WTC11 (cell line): ENCODE measurements at regions not wholly inside any gene's neighbourhood (a gene's known extent, or its start where the extent isn't known, plus 50 kb on each side); places are given as distances from the start of the nearest gene placed in this dataset.

Experiments used
- ATAC-seq: fragments of 200-7000 bp; cut with Tn5 transposase; 2 replicates; pipeline ENCODE4 v1.10.0; 2021; ENCODE audit warnings: mild to moderate bottlenecking, moderate library complexity
- CTCF ChIA-PET: fragments of 300-600 bp; sonication (Branson Sonifier 250); formaldehyde crosslinking; loops from one replicate; lab custom pipeline; 2021; ENCODE audit warnings: antibody characterized with exemption; lab: Charles Lee
- POLR2A ChIA-PET: fragments of 350-600 bp; sonication (Branson Sonifier 250); formaldehyde crosslinking; loops from one replicate; lab custom pipeline; 2021; ENCODE audit warnings: antibody characterized with exemption; lab: Charles Lee
- DNase-seq: peaks from one replicate; pipeline ENCODE4 v3.0.0; 2021; ENCODE audit warnings: low spot score
- H3K27ac Mint-ChIP-seq: 2 replicates; pipeline ENCODE4 v1.8.0; 2021; ENCODE audit warnings: mixed read lengths
- H3K27me3 Mint-ChIP-seq: 2 replicates; pipeline ENCODE4 v1.8.0; 2021; ENCODE audit warnings: low read depth, mild to moderate bottlenecking, moderate library complexity, mixed read lengths
- H3K36me3 Mint-ChIP-seq: 2 replicates; pipeline ENCODE4 v1.8.0; 2021; ENCODE audit warnings: mixed read lengths
- H3K4me1 Mint-ChIP-seq: 2 replicates; pipeline ENCODE4 v1.8.0; 2022; ENCODE audit warnings: mixed read lengths
- H3K4me3 Mint-ChIP-seq: 2 replicates; pipeline ENCODE4 v1.8.0; 2021; ENCODE audit warnings: mild to moderate bottlenecking, moderate library complexity, mixed read lengths
- H3K9me3 Mint-ChIP-seq: 2 replicates; pipeline ENCODE4 v1.8.0; 2021; ENCODE audit warnings: mixed read lengths
- ARID4B ChIP-seq: sonication (generic); formaldehyde crosslinking; IDR thresholded peaks from 2 replicates; pipeline ENCODE4 v1.8.0; 2023; ENCODE audit warnings: missing genetic modification reagents, mild to moderate bottlenecking, borderline replicate concordance
- ATF2 ChIP-seq: sonication (generic); formaldehyde crosslinking; IDR thresholded peaks from 2 replicates; pipeline ENCODE4 v1.8.1; 2022; ENCODE audit warnings: low read depth, missing genetic modification reagents, borderline replicate concordance
- ATF3 ChIP-seq: sonication (generic); formaldehyde crosslinking; conservative IDR thresholded peaks from 2 replicates; pipeline ENCODE4 v1.8.1; 2022; ENCODE audit warnings: mild to moderate bottlenecking, missing genetic modification reagents
- FOXP4 ChIP-seq: sonication (generic); formaldehyde crosslinking; IDR thresholded peaks from 2 replicates; pipeline ENCODE4 v1.8.0; 2022; ENCODE audit warnings: mild to moderate bottlenecking, missing genetic modification reagents
- MAX ChIP-seq: sonication (generic); formaldehyde crosslinking; IDR thresholded peaks from 2 replicates; pipeline ENCODE4 v1.8.0; 2022; ENCODE audit warnings: mild to moderate bottlenecking, missing genetic modification reagents
- PREB ChIP-seq: sonication (generic); formaldehyde crosslinking; IDR thresholded peaks from 2 replicates; pipeline ENCODE4 v1.8.1; 2022; ENCODE audit warnings: mild to moderate bottlenecking, missing genetic modification reagents, moderate library complexity, borderline replicate concordance
- PRRX2 ChIP-seq: fragments of 250-450 bp; sonication (Bioruptor Pico); IDR thresholded peaks from 2 replicates; pipeline ENCODE4 v1.8.0; 2021; ENCODE audit warnings: mild to moderate bottlenecking
- TEAD1 ChIP-seq: sonication (generic); formaldehyde crosslinking; IDR thresholded peaks from 2 replicates; pipeline ENCODE4 v1.8.0; 2022; ENCODE audit warnings: mild to moderate bottlenecking, missing genetic modification reagents
- ZNF121 ChIP-seq: sonication (generic); formaldehyde crosslinking; IDR thresholded peaks from 2 replicates; pipeline ENCODE4 v1.8.0; 2023; ENCODE audit warnings: missing genetic modification reagents
- ZNF281 ChIP-seq: sonication (generic); formaldehyde crosslinking; IDR thresholded peaks from 2 replicates; pipeline ENCODE4 v1.8.0; 2023; ENCODE audit warnings: mild to moderate bottlenecking, missing genetic modification reagents
- ZNF317 ChIP-seq: sonication (generic); formaldehyde crosslinking; IDR thresholded peaks from 2 replicates; pipeline ENCODE4 v1.8.1; 2023; ENCODE audit warnings: low read depth, mild to moderate bottlenecking, moderate library complexity, missing genetic modification reagents, borderline replicate concordance
- ZNF425 ChIP-seq: fragments of 250-450 bp; sonication (Bioruptor Pico); conservative IDR thresholded peaks from 2 replicates; pipeline ENCODE4 v1.9.0; 2021; ENCODE audit warnings: mild to moderate bottlenecking
- ZNF512 ChIP-seq: sonication (generic); formaldehyde crosslinking; IDR thresholded peaks from 2 replicates; pipeline ENCODE4 v1.8.1; 2022; ENCODE audit warnings: missing genetic modification reagents, borderline replicate concordance
- ZSCAN18 ChIP-seq: fragments of 250-450 bp; sonication (Bioruptor Pico); IDR thresholded peaks from 2 replicates; pipeline ENCODE4 v2.1.2; 2022; ENCODE audit warnings: mild to moderate bottlenecking, moderate library complexity

- 0 out of 2 replicates have a peak, but pooled peaks cover 2% of the 10 kb centered on the region for H3K4me1 Mint-ChIP-seq
- CTCF ChIA-PET, result interaction anchor here (2.4 kb wide), 1 partner anchor 15 kb away, joined by 8 read pairs; no protein-coding TSS in a partner anchor
- ATAC-seq, result peak; percentile 88
- H3K27ac Mint-ChIP-seq, result no peak overlapping the region
- DNase-seq, result peak; percentile 13
- no peaks in the 10 kb centered on the region for H3K36me3 Mint-ChIP-seq
- H3K27me3 Mint-ChIP-seq, result no peaks in the 10 kb centered on the region
- no peak overlapping the region for H3K4me3 Mint-ChIP-seq
- no peak for TF ChIP-seq ZNF425 (CRISPR knock-in tag)
- no peak for TF ChIP-seq ATF3 (CRISPR knock-in tag)
- TF ChIP-seq ATF2, result no peak
- no peak for TF ChIP-seq ZNF317 (CRISPR knock-in tag)
- no peak for TF ChIP-seq ZNF121 (CRISPR knock-in tag)
- no peaks in the 10 kb centered on the region for H3K9me3 Mint-ChIP-seq
- POLR2A ChIA-PET, result interaction anchor here (0.6 kb wide), 1 partner anchor 895 kb away, joined by 3 read pairs; no protein-coding TSS in a partner anchor
Observed at GRCh38 chr11:29005401-29005980, 897.3 kb downstream of the METTL15 start.

GRCh38 chr11:29002816-29003215 is 894.6 kb downstream of the METTL15 start:
- no peak for ATAC-seq
- H3K4me3 Mint-ChIP-seq, result no peak overlapping the region
- H3K9me3 Mint-ChIP-seq, result peaks cover 3% of the 10 kb centered on the region; the same call in 1 of the 2 replicates
- DNase-seq, result no peak
- no peaks in the 10 kb centered on the region for H3K27me3 Mint-ChIP-seq
- CTCF ChIA-PET, result no interaction called here
- no peaks in the 10 kb centered on the region for H3K36me3 Mint-ChIP-seq
- H3K4me1 Mint-ChIP-seq, result 0 out of 2 replicates have a peak, but pooled peaks cover 6% of the 10 kb centered on the region
- H3K27ac Mint-ChIP-seq, result no peak overlapping the region
- POLR2A ChIA-PET, result no interaction called here
- TF ChIP-seq ARID4B (CRISPR knock-in tag) (no peak), MAX (CRISPR knock-in tag) (no peak), TEAD1 (no peak), FOXP4 (CRISPR knock-in tag) (no peak), ZNF512 (no peak), ZNF121 (CRISPR knock-in tag) (no peak), PREB (CRISPR knock-in tag) (no peak), ZSCAN18 (CRISPR knock-in tag) (no peak), ZNF281 (CRISPR knock-in tag) (no peak), PRRX2 (no peak)
